Peyer's patch (tissue), 4 donors: ENCODE measurements at regions not wholly inside any gene's neighbourhood (a gene's known extent, or its start where the extent isn't known, plus 50 kb on each side); places are given as distances from the start of the nearest gene placed in this dataset.

Experiments used
- CTCF ChIP-seq, 6 experiments: fragments of 450-650 bp in 4 of 6; fragments of 200-600 bp in 2 of 6; sonication (generic) in 1 of 6; IDR thresholded peaks; one replicate each; pipeline ENCODE4 v1.5.1; 2017 to 2019; ENCODE audit warnings: antibody characterized with exemption in 6 of 6, mild to moderate bottlenecking in 3 of 6, moderate library complexity in 1 of 6
- POLR2A ChIP-seq, 2 donors: fragments of 450-650 bp; IDR thresholded peaks; one replicate each; pipeline ENCODE4 v1.5.1; 2017; ENCODE audit warnings: antibody characterized with exemption in 2 of 2, mild to moderate bottlenecking in 2 of 2, moderate library complexity in 2 of 2

GRCh38 chr1:60470246-60470645 lies 396.7 kb upstream of the C1orf87 start:
- TF ChIP-seq CTCF (IDR thresholded peaks at IDR 0.05): no peak
- TF ChIP-seq POLR2A (IDR thresholded peaks at IDR 0.05): no peak
